ENCODE measurements at regions not wholly inside any gene's neighbourhood (a gene's known extent, or its start where the extent isn't known, plus 50 kb on each side); places are given as distances from the start of the nearest gene placed in this dataset.

- Histone ChIP-seq H3K36me3 (ENCODE audit: low read depth) (no peaks in the 10 kb centered on the region), H3K4me3 (ENCODE audit: severe bottlenecking) (no peak overlapping the region), H3K27me3 (ENCODE audit: insufficient read depth, poor library complexity, severe bottlenecking) (no peaks in the 10 kb centered on the region), H3K9me3 (ENCODE audit: severe bottlenecking) (no peaks in the 10 kb centered on the region), H3K4me1 (ENCODE audit: insufficient read depth, poor library complexity, severe bottlenecking) (no peaks in the 10 kb centered on the region), H3K27ac (ENCODE audit: poor library complexity, severe bottlenecking) (no peak overlapping the region)
- ATAC-seq (ENCODE audit: low read depth) (no peak), DNase-seq (ENCODE audit: low spot score) (no peak)
- TF ChIP-seq, protein P1, sequence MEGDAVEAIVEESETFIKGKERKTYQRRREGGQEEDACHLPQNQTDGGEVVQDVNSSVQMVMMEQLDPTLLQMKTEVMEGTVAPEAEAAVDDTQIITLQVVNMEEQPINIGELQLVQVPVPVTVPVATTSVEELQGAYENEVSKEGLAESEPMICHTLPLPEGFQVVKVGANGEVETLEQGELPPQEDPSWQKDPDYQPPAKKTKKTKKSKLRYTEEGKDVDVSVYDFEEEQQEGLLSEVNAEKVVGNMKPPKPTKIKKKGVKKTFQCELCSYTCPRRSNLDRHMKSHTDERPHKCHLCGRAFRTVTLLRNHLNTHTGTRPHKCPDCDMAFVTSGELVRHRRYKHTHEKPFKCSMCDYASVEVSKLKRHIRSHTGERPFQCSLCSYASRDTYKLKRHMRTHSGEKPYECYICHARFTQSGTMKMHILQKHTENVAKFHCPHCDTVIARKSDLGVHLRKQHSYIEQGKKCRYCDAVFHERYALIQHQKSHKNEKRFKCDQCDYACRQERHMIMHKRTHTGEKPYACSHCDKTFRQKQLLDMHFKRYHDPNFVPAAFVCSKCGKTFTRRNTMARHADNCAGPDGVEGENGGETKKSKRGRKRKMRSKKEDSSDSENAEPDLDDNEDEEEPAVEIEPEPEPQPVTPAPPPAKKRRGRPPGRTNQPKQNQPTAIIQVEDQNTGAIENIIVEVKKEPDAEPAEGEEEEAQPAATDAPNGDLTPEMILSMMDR (IDR thresholded peaks at IDR 0.05; ENCODE audit: poor library complexity, severe bottlenecking), result no peak
Observed at GRCh38 chr10:128734161-128734560, 607.9 kb upstream of the MKI67 start.

GRCh38 chr10:128734734-128735133 lies 608.5 kb upstream of the MKI67 start:
- TF ChIP-seq, protein P1 (IDR thresholded peaks at IDR 0.05; ENCODE audit: poor library complexity, severe bottlenecking), result no peak
- H3K9me3 ChIP-seq (ENCODE audit: severe bottlenecking), result no peaks in the 10 kb centered on the region
- no peak overlapping the region for H3K4me3 ChIP-seq (ENCODE audit: severe bottlenecking)
- H3K4me1 ChIP-seq (ENCODE audit: insufficient read depth, poor library complexity, severe bottlenecking), result no peaks in the 10 kb centered on the region
- no peak overlapping the region for H3K27ac ChIP-seq (ENCODE audit: poor library complexity, severe bottlenecking)
- no peaks in the 10 kb centered on the region for H3K27me3 ChIP-seq (ENCODE audit: insufficient read depth, poor library complexity, severe bottlenecking)
- DNase-seq (ENCODE audit: low spot score), result no peak
- ATAC-seq (ENCODE audit: low read depth), result no peak
- no peaks in the 10 kb centered on the region for H3K36me3 ChIP-seq (ENCODE audit: low read depth)

GRCh38 chr10:128735996-128736395 lies 609.8 kb upstream of the MKI67 start:
- no peak overlapping the region for H3K27ac ChIP-seq (ENCODE audit: poor library complexity, severe bottlenecking)
- ATAC-seq (ENCODE audit: low read depth) (no peak), DNase-seq (ENCODE audit: low spot score) (no peak)
- no peaks in the 10 kb centered on the region for H3K9me3 ChIP-seq (ENCODE audit: severe bottlenecking)
- TF ChIP-seq, protein P1 (IDR thresholded peaks at IDR 0.05; ENCODE audit: poor library complexity, severe bottlenecking), result no peak
- no peak overlapping the region for H3K4me3 ChIP-seq (ENCODE audit: severe bottlenecking)
- no peaks in the 10 kb centered on the region for H3K4me1 ChIP-seq (ENCODE audit: insufficient read depth, poor library complexity, severe bottlenecking)
- H3K36me3 ChIP-seq (ENCODE audit: low read depth), result no peaks in the 10 kb centered on the region
- no peaks in the 10 kb centered on the region for H3K27me3 ChIP-seq (ENCODE audit: insufficient read depth, poor library complexity, severe bottlenecking)

GRCh38 chr10:128738386-128738915 lies 612.2 kb upstream of the MKI67 start:
- Histone ChIP-seq H3K4me1 (ENCODE audit: insufficient read depth, poor library complexity, severe bottlenecking) (no peaks in the 10 kb centered on the region), H3K27ac (ENCODE audit: poor library complexity, severe bottlenecking) (no peak overlapping the region), H3K9me3 (ENCODE audit: severe bottlenecking) (no peaks in the 10 kb centered on the region), H3K4me3 (ENCODE audit: severe bottlenecking) (no peak overlapping the region), H3K27me3 (ENCODE audit: insufficient read depth, poor library complexity, severe bottlenecking) (no peaks in the 10 kb centered on the region), H3K36me3 (ENCODE audit: low read depth) (no peaks in the 10 kb centered on the region)
- TF ChIP-seq, protein P1 (IDR thresholded peaks at IDR 0.05; ENCODE audit: poor library complexity, severe bottlenecking), result no peak
- ATAC-seq (ENCODE audit: low read depth) (no peak), DNase-seq (ENCODE audit: low spot score) (no peak)

DNA sequence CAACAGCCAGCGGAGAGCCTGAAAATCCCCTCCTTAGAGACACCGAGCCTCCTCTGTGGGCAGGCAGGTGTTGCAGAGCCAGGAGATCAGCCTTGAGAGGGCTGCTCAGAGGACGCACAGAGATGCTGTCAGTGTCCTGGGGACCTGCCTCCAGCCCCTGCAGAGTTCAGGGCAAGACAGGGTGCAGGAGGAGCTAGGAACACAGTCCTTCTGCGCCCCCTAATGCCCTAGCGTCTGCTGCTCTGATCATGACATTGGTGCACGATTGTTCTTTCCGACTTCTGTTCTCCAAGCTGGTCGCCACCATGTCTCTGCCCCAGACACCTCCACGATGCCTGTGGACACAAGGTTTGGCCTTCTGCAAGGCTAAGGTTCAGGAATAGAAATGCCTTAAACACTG lies 613.7 kb upstream of the MKI67 start:
- H3K36me3 ChIP-seq (ENCODE audit: low read depth), result no peaks in the 10 kb centered on the region
- H3K27ac ChIP-seq (ENCODE audit: poor library complexity, severe bottlenecking), result no peak overlapping the region
- no peak overlapping the region for H3K4me3 ChIP-seq (ENCODE audit: severe bottlenecking)
- TF ChIP-seq, protein P1 (IDR thresholded peaks at IDR 0.05; ENCODE audit: poor library complexity, severe bottlenecking), result no peak
- no peak for ATAC-seq (ENCODE audit: low read depth)
- H3K4me1 ChIP-seq (ENCODE audit: insufficient read depth, poor library complexity, severe bottlenecking), result no peaks in the 10 kb centered on the region
- no peaks in the 10 kb centered on the region for H3K9me3 ChIP-seq (ENCODE audit: severe bottlenecking)
- H3K27me3 ChIP-seq (ENCODE audit: insufficient read depth, poor library complexity, severe bottlenecking), result no peaks in the 10 kb centered on the region
- no peak for DNase-seq (ENCODE audit: low spot score)

Data from RWPE2 (cell line).